ENCODE measurements at regions not wholly inside any gene's neighbourhood (a gene's known extent, or its start where the extent isn't known, plus 50 kb on each side); places are given as distances from the start of the nearest gene placed in this dataset.

DNA sequence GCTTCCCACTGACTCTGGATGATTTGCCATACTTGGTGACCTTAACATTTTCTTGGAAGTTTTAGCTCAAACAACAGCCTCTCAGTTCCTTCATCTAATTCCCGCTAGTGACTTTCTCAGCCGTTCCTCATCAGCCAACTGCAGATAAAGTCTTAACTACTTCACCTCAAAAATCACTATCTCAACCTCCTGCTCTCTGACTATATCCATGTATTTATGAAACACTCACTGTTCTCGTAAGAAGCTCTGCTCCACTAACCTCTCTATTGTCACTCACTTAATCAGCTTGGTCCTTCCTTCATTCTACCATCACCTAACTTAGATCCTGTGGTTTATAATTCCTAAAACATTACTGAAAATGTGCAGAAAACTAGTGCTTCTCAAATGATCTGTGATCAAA lies 1551.6 kb downstream of the MRPL39 start:
- no peak for TF ChIP-seq CTCF (IDR thresholded peaks at IDR 0.05; ENCODE audit: poor library complexity, severe bottlenecking)
- no peak for TF ChIP-seq TAF1 (IDR thresholded peaks at IDR 0.05; ENCODE audit: low read depth)
- no peak for TF ChIP-seq EZH2 (IDR thresholded peaks at IDR 0.05; ENCODE audit: borderline replicate concordance, insufficient read depth, low read length, poor library complexity, severe bottlenecking)

Measured in neural cell (in vitro differentiated cells).